ENCODE measurements at regions not wholly inside any gene's neighbourhood (a gene's known extent, or its start where the extent isn't known, plus 50 kb on each side); places are given as distances from the start of the nearest gene placed in this dataset.

DNA sequence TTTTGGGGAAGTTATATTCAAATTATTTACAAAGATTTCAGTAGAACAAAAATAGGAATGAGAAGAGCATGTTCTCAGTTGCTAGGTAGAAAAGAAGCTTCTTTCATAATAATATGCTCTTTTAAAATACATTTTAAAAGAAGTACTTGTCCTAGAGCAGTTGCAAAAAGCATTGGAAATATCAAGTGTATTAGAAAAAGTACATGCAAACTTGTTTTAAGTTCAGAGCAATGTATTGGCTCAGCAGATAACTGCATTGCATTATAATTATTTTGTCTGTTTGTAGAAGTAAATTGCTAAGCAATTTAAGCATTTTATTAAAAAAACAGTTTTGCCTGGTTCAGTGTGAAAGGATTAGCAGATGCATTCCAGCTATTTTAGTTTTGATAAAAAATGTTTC lies 806.4 kb downstream of the USP25 start:
- DNase-seq, result no peak

DNA sequence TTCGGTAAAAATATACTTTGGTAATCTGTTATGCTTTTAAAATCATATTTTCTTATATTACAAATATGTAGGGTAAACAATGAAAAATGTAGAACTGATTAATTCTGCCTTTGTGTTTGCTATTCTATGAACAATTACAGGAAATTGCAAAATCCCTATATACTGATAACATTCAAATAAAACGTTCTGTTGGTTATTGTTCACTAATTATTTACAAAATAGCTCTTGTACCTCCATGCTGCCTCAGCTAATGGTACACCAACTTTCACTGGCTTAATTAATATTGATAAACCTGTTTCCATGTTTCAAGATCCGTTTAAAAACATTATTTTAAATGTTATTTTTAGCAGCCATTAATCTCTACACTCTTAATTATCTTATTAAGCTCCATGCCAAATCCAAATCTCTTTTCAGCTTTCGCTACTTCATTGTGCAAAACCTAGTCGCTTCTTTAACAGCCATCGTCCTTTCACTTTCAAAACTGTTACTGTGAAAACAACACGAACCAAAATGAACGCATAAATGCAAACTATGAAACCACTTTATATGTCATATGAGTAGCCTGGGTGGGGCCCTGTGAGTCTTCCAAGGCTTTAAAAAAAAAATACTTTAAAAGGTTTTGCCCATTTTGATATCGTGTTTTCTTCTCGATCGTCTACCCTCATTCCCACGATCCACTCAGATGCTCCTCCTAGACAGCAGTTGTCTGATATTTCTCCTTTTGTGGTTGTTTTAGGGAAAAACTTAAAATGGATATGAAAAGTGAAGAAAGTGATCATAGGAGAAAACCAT lies 807.1 kb downstream of the USP25 start:
- peak in 3 of 51 donors; percentile 1 to 55 (median 38) for DNase-seq

DNA sequence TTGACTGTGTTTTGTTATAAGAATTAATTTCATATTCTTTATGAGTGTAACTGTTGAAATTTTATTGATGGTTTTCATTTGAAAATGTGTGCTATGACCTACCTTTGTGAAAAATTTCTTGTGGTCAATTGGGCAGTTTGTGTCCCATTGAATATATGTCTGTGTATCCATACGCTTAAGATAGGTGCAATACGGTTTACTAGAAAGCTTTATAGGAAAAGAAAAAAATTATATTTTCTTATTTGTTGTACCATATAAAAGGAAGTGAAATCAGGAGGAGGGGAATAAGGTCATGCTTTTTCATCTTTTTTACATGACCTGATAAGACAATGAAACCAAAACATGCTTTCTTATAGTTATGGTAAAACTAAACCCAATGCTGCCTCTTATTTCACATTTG lies 807.7 kb downstream of the USP25 start:
- DNase-seq, result no peak

DNA sequence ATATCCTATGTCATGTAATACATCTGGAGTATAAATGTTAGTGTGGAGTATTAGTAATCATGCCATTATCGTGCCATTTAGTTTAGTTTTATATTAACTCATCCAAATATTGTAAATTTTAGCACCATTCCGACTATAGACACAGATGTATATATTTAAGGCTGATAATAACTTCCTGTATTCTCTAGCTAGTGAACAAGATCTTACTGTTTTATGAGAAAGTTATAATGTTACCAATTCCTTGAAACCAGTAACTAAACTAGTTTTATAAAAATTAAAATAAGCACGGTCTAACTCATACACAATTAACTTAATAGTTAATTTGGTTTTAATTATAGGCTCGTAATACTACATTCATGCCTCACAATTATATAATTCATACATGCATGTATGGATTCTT lies 808.6 kb downstream of the USP25 start:
- no peak for DNase-seq

DNA sequence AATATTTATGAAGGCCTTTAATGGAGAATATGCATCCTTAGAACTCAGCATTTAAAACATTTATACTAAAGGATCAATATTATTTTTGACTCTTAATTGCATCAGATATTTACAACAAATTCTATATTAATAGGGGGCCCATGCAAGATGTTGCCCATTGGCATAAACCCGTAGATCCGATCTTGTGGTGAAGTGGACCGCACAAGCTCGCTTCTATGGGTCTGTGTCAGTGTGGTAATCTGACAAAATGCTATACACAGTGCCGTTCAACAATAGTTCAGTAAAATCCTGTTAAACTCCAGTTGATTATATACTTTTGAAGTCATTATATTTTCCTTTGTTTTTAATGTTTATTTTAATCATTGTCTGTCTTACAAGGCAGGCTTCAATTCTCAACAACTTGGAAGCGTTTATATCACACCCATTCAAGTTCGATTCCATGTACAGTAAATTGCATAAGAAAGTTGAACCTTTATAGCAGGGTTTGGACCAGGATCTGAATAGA lies 809.2 kb downstream of the USP25 start:
- no peak for DNase-seq

DNA sequence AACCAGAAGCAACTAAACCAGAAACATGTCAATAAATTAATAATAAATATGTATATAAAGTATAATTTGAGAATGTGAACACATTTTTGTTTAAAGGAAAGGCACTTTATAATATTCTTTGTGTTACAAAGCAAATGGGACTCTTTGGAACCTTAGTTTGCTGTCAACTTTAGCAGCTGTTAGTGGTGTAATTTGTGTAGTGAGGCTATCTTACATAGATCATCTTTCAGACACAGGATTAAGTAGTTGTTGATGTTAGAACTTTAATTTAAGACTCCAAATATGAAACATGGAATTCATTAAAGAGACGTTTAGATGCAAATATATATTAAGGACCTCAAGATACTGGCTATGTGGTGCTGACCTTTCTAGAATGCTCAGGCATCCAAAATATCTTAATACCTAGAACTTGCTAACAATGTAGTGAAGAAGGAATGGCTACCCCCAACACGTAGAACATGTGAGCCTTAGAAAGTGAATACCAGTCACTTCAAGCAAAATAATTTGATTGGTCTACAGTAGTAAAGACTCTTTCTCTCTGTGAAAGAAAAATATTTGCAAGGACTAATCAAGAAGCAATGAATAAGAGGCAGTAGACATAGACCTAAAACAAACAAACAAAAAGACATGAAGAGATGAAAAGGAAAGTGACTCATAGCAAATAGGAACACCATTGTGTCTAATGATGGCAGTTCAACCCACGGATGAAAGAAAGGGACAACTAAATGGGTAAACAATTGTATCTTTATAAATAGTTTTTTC lies 811.4 kb downstream of the USP25 start:
- DNase-seq, result no peak

DNA sequence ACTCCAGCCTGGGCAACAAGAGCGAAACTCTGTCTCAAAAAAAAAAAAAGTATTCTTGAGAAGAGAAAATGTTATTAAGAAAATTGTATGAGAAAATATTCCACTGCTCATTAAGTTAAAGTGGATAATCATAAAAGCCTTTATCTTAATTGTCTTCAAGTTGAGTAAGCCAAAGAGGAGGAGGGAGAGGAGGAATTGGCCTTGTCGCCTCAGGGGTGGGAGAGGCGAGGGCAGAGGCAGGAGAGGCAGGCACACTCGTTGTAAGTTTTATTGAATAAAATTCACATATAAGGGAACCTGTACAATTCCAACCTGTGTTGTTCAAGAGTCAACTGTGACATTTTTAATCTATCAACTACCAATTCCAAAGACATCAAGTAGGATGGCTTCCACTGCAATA lies 820.3 kb downstream of the USP25 start:
- no peak for DNase-seq

DNA sequence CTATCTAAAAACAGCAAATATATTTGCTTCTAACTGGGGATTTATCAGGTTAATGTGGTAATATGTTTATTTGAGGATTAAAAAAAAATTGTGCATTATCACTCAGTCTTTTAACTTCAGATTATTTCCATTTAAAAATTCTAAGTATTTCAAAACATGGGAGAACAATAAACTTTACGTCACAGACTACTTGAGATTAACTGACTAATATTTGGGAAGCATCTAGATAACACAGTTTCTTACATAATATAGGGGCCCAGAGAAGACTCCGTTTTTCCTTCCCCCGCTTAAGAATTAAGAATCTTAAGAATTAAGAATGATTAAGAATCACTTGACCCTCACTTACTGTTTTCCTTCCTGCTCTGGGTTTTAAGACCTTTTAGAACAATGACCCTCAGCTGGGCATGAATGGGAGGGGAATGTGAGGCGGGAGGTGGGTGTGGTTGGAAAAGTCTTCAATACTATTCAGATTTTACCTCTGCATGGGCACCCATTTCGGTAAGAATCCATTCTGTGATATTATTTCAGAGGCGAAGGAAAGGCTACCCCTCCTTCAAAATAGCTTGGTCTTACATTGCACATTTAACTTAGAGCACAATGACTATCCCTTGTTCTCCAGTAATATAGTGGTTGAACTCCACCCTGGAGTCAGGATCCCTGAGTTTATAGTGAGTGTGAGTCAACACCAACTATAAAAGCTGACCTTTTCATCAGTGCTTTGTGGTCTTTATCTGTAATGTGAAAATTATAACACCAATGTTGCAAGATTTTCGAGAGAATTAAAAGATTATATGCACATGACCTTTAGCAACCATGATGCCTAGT lies 821.3 kb downstream of the USP25 start:
- no peak for DNase-seq

DNA sequence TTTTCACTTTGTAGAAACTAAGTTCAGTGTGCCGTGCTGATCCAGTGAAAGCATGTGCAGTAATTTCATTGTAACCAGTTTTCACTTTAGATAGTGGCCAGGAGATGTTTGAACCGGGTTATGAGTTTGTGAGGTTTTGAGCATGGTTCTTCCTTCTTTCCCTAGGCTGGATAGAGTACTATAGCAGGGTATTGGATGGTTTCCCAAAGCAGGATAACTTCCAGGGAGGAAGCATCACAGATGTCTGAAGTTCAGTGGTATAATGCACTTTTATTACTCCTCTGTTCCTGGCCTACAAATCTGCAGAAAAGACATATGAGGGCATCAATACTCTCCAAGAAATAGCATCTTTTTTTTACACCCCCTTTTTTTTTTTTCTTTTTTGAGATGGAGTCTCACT lies 823.1 kb downstream of the USP25 start:
- no peak for DNase-seq

DNA sequence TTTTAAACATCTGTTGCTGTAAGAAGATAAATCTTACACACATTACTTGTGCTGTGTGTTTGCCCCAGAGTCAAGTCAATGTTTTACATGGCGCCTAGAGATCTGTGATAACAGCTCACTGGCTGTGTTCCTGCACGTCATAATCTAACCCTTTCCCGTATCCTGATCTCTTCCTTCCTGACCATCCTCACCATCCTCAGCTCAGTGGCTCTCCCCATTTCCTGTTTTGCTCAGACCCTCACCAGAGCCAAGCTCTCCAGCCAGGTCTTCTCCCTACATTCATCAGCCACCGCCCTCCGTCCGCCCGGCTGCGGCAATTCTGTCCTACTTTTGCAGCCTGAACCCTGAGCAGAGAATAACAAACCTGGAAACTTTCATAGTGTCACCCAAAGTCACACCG lies 824.7 kb downstream of the USP25 start:
- DNase-seq, result no peak

DNA sequence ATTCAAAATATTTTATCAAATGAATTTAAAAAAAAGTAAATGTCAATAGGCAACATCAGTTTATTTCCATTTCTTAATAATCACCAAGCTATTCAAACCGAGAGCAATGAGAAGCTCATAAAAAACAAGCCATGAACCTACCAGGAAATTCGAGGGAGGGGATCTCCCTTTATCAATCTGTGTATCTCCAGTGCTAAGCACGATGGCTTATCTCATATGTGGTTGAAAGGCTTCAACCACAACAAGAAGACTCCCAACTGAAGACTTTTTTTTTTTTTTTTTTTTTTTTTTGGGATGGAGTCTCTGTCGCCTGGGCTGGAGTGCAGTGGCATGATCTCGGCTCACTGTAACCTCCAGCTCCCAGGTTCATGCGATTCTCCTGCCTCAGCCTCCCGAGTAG lies 833.3 kb downstream of the USP25 start:
- DNase-seq, result no peak

DNA sequence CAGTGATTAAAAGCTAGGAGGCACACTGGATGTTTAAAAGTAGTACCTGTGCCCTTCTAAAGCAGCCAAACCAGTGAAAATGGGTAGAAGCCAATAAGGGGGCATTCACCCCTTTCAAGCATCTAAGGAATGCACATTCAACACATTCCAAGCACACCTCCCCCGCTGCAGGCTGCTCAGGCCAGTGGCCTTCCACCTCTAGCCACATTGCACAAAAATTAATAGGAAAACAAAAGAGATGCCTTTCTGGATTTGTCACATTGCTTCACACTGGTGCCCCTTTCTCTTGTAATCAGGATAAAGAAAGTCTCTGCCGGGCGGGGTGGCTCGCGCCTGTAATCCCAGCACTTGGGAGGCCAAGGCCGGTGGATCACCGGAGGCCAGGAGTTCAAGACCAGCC lies 834.0 kb downstream of the USP25 start:
- no peak for DNase-seq

DNA sequence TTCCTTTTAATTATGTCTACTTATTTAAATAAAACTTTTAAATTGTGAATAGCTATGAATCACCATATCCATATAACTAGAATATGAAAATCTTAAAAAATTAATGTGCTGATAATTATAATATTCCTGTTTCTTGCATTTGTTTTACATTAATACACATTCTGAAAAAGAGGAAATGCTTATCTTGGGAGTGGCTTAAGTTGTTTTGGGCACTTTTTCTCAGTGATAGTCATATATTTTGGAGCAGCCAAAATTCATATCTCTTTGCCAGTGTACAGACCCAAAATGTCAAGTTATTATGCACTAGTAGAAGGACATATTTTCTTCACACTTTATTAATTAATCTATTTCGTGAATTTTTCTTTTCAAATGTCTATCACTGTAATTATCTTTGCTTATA lies 838.5 kb downstream of the USP25 start:
- no peak for DNase-seq

DNA sequence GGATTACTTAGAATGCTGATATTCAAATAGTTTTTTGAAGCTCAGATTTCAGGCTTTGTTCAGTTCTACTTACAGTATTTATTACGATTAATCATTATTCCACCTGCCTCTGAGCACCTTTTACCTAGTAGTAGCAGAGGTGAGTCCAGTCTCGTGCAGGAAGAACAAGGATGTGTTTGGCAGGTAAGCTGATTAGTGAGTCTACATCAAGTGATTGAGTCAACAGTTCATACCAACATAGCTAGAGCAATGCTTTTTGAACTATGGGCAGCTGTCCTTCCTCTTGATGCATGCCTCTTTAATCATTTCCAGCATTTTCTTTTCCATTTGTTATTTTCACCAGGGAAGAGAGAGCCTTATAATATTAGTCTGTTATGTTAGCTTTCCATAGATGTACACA lies 838.9 kb downstream of the USP25 start:
- no peak for DNase-seq

DNA sequence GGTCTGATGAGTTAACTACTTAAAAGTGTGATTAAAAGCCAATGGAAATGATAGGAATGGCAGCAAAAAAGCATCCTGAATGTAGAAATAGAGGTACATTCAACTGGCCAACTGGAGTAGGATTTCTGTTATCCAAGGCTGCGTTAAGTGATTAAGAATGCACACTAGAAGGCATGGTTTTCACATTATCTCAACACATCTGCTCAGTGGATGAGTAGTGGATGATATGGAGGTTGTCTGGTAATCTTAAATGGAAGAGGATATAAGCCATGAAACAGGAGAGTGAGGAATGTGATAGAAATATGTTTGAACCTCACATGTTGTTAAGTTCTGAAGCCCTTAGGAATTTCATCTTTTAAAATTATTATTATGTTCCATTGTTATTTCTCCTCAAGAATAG lies 839.9 kb downstream of the USP25 start:
- DNase-seq, result no peak

DNA sequence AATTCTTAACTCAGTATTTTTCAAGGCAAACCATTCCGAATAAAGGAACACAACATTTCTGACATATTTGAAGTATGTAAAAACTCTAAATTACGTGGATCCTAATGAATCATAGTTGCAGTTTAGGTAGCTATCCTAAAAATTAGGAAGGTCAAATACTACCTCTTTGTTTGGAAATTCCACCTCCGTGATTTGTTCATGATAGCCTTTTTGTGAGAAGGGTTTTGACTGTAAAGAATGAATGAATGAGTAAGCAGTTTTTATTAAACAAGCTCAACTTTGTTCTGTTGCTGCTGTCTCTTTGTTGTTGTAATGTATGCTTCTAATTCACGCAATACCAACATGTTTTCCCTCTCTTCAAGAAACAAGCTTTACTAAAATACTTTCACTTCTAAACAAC lies 840.4 kb downstream of the USP25 start:
- no peak for DNase-seq

DNA sequence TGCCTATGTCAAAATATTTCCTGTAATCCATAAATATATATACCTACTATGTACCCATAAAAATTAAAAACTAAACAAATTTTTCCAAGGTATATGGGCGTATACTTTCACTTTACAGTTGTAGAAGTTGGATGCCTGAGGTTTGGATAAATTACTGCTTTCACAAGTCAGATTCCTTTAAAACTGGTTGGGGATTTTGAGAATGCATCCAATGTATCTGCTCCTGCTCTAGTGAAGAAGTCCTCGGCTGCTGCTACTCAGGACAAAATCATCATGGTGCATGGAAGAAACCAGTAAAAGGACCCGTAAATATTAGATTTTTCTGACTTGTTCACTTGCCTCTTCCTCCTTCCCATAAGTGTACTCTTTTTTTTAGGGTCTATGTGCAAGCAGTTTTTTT lies 841.1 kb downstream of the USP25 start:
- no peak for DNase-seq

DNA sequence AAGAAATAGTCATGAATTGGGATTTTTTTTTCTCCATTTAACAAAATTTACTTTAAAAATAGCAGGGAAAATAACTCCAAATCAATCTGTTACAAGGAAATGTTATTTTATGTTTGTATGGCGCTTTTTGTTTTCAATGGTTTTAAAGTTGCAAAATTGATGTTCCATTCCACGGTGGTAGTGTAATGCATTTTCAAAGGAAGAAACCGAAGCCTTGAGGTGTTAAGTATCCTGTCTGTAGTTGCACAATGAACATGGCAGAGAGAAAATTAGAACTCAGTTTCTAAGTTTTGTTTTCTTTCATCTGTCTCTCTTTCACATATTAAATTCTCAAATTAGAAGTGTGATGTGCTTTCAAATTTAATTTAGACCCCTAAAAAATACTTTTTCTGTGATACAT lies 841.8 kb downstream of the USP25 start:
- no peak for DNase-seq

DNA sequence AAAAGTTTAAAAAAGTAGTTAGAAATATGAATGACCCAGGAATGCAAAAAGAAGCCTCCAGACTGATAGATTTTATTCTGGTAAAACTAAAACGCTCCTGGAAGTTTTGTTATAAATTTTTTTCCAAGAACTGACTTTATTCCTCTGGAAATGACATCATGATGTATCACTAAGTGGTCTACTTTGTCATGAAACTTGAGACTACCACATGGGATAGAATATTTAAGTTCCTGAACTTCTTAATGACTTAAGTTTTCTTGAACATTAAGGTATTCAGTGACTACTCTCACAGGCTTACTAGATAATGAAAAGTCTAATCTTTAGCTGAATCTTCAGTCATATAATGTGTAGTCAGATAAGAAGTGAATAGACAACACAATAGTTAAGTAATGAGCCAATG lies 842.2 kb downstream of the USP25 start:
- DNase-seq, result no peak

DNA sequence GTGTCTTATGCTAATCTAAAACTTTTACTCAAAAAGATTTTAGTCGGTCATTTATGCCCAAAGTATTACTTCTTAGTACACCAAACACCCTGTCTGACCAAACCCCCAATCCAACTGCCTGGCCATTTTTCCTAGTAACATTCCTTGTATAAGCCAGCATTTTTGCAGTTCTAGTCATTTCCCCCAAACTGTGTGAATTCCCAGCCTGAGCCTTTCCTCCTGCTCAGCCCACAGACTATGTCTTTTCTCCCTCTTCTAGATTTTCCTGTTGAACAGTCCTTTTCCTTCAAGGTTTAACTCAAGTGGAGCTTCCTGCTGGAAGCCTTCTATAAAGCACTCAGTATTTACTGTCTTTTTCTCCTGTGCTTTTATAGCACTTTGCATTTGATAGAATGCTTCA lies 843.8 kb downstream of the USP25 start:
- DNase-seq, result no peak

DNA sequence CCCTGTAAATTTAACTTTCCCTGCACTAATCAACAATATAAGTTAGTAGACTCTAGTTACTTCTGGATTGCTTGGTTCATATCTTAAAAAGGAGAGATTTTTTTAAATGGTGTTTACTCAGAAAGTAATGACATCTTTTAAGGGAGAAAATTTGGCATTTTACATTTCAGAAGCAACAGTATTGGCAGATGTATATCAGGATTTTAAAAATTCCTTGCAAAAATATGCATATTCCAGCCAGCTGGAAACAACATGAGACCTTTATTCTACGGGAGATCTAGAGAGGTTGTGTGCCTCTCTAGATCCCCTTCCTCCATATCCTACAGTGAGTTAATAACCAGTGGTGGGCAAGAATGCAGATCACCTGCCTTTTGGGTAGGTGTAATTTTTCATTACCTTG lies 848.2 kb downstream of the USP25 start:
- DNase-seq, result no peak

DNA sequence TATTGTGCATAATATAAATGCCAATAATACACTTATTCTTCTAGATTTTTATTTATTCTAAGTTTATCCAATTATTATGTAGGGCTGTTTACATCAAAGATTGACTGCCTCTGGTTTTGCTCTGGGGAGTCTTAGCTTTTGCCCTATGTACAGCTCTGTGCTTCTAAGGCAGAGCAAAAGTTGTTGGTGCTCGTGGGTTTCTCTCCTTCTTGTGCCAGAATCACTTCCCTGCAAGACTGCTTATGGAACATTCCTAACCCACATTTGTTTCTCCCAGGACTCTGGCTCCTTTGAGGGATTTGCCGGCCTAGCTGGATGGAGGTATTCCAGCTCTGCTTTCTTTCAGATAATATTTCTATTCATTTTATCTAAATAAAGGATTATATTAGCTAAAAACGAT lies 849.1 kb downstream of the USP25 start:
- DNase-seq, result peak in 2 of 51 donors; percentile 34 to 42
